Activated CD4-positive, alpha-beta T cell treated with anti-CD3 and anti-CD28 coated beads for 24 hours (primary cell): ENCODE measurements at regions not wholly inside any gene's neighbourhood (a gene's known extent, or its start where the extent isn't known, plus 50 kb on each side); places are given as distances from the start of the nearest gene placed in this dataset.
"Not testable (repeated sequence)": the region's sequence is repeated elsewhere in the genome, so short reads cannot be mapped to it uniquely, and the experiment has no call there.

ENCODE experiments used
- DNase-seq, 2 donors: peaks; one replicate each; pipeline ENCODE4 v3.0.0-alpha.2; 2020; ENCODE audit warnings: low read depth in 2 of 2

DNA sequence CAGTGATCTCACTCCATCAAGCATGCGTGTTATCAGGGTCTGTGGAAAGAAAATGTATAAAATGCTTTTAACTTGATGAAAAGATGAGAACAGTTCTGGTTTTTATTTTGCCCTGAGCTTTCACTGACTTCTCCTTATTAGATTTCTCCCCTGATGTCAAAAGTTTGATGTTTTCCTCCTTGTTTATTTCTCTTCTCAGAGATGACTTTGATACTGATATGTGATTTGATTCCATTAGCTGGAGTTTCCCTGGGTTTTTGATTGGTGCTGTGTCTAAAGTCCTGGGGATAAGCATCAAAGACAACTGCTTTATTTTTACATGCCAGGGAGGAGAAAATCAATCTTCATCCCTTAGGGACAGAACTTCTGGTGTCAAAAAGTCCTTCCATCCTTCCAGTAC lies 510.0 kb downstream of the KCTD16 start:
- no peak for DNase-seq

DNA sequence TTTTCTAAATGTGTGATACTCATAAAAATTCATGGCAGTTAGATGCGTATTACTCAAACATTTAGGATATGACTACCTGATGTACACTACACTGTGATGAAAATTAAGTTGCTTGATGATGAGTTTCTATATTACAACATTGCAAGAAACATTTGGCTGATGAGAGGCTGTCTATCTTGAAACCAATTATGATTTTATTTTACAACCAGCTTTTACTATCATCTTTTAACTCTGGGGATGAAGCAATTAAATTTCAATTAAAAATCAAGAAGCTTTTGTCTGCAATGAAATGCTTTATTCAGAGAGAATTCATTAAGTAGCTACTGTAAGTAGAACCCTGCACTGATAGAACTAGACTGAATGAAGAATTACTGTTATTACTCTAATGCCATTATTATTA lies 500.4 kb downstream of the KCTD16 start:
- no peak for DNase-seq

DNA sequence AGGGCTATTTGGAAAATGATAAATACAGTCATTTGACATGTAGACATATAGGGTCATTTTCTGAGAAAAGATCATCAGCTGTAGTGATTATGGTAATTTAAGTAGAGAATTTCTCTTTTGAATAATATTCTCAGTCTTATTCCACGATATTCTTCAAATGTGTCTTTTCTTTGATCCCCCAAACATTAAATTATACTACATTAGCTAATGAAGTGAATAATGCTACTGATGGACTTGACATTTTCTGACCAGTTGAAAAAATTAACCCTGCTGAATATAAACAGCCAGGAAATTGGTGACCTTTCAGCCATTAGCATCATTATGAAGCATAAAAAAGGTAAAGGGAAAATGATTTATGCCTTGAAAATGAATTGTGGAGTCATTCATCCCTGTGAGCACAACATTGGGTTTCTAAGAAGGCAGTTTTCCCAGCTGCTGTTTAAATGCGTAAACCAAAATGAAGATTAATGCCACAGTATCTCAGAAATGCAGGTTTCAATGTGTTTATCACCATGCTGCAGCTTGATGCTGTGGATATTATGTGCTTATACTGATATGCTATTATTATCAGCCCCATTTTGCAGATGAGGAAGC lies 489.1 kb downstream of the KCTD16 start:
- no peak for DNase-seq

DNA sequence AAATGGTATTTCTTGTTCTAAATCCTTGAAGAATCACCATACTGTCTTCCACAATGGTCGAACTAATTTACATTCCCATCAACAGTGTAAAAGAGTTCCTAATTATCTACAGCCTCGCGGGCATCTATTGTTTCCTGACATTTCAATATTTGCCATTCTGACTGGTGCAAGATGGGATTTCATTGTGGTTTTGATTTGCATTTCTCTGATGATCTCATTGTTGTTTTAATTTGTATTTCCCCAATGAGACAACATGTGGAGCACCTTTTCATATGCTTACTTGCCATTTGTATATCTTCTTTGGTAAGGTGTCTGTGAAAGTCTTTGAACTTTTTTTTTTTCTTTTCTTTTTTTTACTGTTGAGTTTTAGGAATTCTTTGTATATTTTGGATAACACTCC lies 473.6 kb downstream of the KCTD16 start:
- no peak for DNase-seq

- no peak for DNase-seq
These were observed 468.1 kb downstream of the KCTD16 start for GRCh38 chr5:144638787-144639186.

- DNase-seq = no peak
These were observed 463.5 kb downstream of the KCTD16 start for GRCh38 chr5:144634138-144634537.

- no peak for DNase-seq
These were observed 427.9 kb downstream of the KCTD16 start for GRCh38 chr5:144598451-144599068.

- no peak for DNase-seq
These were observed 425.8 kb downstream of the KCTD16 start for GRCh38 chr5:144596517-144596916.

DNA sequence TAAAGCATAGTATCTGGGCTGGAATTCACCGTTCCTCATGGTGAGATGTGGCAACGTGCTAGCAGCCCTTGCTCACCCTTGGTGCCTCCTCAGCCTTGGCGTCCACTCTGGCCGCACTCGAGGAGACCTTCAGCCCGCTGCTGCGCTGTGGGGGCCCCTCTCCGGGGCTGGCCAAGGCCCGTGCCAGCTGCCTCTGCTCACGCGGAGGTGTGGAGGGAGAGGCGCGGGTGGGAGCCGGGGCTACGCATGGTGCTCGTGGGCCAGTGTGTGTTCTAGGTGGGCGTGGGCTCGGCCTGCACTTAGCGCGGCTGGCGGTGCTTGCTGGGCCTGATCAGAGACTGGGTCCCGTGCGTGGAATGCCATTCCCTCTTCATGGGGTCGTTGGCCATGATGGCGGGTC lies 424.2 kb downstream of the KCTD16 start:
- no peak for DNase-seq

- DNase-seq = not testable (repeated sequence)
These were observed 423.6 kb downstream of the KCTD16 start for GRCh38 chr5:144594234-144594633.

DNA sequence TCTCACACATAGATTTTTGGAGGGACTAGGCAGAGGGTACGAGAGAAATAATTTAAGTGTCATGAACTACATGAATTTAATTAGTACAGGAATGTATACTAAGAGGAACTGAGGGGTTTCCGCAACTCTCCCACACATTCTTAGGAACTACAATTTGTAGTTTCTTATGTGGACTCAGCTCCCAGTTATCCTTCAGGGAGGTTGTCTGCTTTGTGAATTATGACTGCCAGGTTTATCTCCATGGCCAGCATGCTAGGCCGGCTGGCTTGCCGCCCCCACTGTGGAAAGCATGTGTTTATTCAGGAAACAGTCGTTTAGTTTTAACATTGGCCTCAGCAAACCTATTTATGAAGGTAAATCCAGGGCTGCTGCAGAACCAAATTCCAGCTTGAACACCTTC lies 415.0 kb downstream of the KCTD16 start:
- no peak for DNase-seq

- no peak for DNase-seq
These were observed 413.1 kb downstream of the KCTD16 start for GRCh38 chr5:144583541-144584449.

GRCh38 chr5:144582066-144582465 lies 411.4 kb downstream of the KCTD16 start:
- DNase-seq = no peak

- DNase-seq = no peak
These were observed 410.4 kb downstream of the KCTD16 start for GRCh38 chr5:144581044-144581443.

- DNase-seq = no peak
These were observed 407.0 kb downstream of the KCTD16 start for GRCh38 chr5:144577676-144578075.

GRCh38 chr5:144575736-144576135 lies 405.1 kb downstream of the KCTD16 start:
- no peak for DNase-seq

DNA sequence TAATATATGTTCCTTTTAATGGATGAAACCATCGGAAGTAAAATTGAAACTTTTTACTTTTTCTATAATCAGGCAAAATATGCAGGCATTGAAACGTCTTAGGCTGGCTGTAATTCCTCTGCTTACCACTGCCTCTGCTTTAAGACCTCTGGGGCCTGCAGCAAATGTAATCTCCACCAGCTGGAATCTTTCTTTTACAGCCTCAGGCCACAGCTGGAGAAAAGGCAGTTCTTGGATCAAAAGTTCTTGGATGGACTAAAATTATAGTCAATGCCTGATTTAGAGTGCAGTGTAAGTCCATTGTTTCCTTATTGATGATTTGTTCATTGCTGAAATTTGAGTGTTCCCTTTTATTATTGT lies 396.7 kb downstream of the KCTD16 start:
- no peak for DNase-seq

DNA sequence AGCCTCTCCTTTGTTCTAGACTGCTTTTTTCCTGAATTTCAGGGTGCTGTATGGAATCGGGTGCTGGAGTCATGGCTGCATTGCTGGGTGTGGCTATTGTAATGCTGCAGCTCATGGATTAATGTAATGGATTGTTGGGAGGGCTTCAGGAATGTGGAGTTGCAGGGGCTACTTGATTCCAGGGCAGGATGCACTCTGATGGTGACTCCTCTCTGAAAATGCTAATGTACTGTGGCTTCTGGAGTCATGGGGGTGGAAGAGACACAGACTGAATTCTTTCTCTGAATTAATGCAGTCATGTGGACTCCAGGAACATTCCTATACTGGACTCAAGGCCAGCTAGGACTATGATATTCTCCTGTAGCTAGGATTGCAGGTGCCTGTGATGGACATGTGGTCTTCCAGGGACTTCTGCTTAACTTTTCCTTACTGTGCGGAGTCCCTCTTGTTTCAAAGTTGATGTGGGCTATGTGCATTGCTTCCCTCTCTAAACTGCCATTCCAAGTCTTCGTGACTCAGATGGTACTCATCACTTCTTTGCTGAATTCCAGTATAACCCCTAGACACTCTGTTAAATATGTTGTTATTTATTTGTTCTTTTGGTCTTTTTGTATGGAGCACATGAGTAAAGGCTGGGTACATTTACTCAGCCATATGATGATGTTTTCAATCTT lies 396.2 kb downstream of the KCTD16 start:
- no peak for DNase-seq

- no peak for DNase-seq
These were observed 378.9 kb downstream of the KCTD16 start for GRCh38 chr5:144549580-144549979.

DNA sequence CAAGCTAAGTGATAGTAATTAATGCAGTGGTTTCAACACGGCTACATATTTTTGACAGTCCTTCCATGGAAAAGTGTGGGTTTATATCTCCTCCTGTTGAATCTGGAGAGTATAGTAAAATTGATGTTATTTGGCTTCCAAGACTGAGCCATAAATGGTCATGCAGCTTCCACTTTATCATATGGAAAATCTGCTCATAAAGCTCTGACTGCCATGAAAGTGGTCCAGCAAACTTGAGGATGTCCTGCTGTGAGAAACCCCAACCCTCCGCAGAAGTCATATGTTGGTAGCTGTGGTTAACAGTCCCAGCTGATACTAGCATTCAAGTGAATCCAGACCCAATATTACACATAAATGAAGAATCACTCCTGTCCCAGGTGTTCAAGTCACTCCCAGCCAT lies 378.3 kb downstream of the KCTD16 start:
- no peak for DNase-seq

GRCh38 chr5:144547098-144547499 lies 376.4 kb downstream of the KCTD16 start:
- DNase-seq = no peak

GRCh38 chr5:144538845-144539244 lies 368.2 kb downstream of the KCTD16 start:
- DNase-seq = no peak
